ENCODE measurements at regions not wholly inside any gene's neighbourhood (a gene's known extent, or its start where the extent isn't known, plus 50 kb on each side); places are given as distances from the start of the nearest gene placed in this dataset.

GRCh38 chr3:111473550-111473949 is 68.4 kb upstream of the CD96 start:
- ChIA-PET POLR2A (no interaction called here), CTCF (no interaction called here)
- H3K9me3 ChIP-seq (ENCODE audit: control insufficient read depth, insufficient read depth, low read depth, low read length), result no peaks in the 10 kb centered on the region
- H3K4me3 ChIP-seq (ENCODE audit: low read depth, low read length), result no peak overlapping the region
- H3K36me3 ChIP-seq (ENCODE audit: control insufficient read depth in 2 of 2, insufficient read depth in 1 of 2, low read length in 2 of 2), result no peaks in the 10 kb centered on the region
- H3K4me1 ChIP-seq (ENCODE audit: control insufficient read depth, insufficient read depth, low read length), result no peaks in the 10 kb centered on the region
- TF ChIP-seq, protein P1, sequence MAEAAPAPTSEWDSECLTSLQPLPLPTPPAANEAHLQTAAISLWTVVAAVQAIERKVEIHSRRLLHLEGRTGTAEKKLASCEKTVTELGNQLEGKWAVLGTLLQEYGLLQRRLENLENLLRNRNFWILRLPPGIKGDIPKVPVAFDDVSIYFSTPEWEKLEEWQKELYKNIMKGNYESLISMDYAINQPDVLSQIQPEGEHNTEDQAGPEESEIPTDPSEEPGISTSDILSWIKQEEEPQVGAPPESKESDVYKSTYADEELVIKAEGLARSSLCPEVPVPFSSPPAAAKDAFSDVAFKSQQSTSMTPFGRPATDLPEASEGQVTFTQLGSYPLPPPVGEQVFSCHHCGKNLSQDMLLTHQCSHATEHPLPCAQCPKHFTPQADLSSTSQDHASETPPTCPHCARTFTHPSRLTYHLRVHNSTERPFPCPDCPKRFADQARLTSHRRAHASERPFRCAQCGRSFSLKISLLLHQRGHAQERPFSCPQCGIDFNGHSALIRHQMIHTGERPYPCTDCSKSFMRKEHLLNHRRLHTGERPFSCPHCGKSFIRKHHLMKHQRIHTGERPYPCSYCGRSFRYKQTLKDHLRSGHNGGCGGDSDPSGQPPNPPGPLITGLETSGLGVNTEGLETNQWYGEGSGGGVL (tag by site-specific recombination; IDR thresholded peaks at IDR 0.05), result no peak
- TF ChIP-seq REPIN1 (tag by site-specific recombination; IDR thresholded peaks at IDR 0.05; ENCODE audit: low read depth) (no peak), ZNF362 (tag by site-specific recombination; IDR thresholded peaks at IDR 0.05) (no peak), ZNF223 (tag by site-specific recombination; IDR thresholded peaks at IDR 0.05) (no peak), ZNF513 (tag by site-specific recombination; IDR thresholded peaks at IDR 0.05) (no peak), ZNF658 (tag by site-specific recombination; IDR thresholded peaks at IDR 0.05) (no peak), ZNF169 (tag by site-specific recombination; IDR thresholded peaks at IDR 0.05) (no peak), KLF1 (tag by site-specific recombination; IDR thresholded peaks at IDR 0.05) (no peak), ZNF366 (tag by site-specific recombination; conservative IDR thresholded peaks at IDR 0.05) (no peak), AEBP2 (tag by site-specific recombination; IDR thresholded peaks at IDR 0.05; ENCODE audit: borderline replicate concordance) (no peak), ZBTB48 (tag by site-specific recombination; IDR thresholded peaks at IDR 0.05) (no peak), ZNF677 (tag by site-specific recombination; IDR thresholded peaks at IDR 0.05) (no peak), ZNF561 (tag by site-specific recombination; IDR thresholded peaks at IDR 0.05; ENCODE audit: borderline replicate concordance) (no peak), ZEB2 (tag by site-specific recombination; IDR thresholded peaks at IDR 0.05) (no peak), SP3 (tag by site-specific recombination; IDR thresholded peaks at IDR 0.05) (no peak), ZNF19 (tag by site-specific recombination; IDR thresholded peaks at IDR 0.05; ENCODE audit: low read depth) (no peak), OVOL3 (tag by site-specific recombination; IDR thresholded peaks at IDR 0.05) (no peak)
- TF ChIP-seq, protein P2, sequence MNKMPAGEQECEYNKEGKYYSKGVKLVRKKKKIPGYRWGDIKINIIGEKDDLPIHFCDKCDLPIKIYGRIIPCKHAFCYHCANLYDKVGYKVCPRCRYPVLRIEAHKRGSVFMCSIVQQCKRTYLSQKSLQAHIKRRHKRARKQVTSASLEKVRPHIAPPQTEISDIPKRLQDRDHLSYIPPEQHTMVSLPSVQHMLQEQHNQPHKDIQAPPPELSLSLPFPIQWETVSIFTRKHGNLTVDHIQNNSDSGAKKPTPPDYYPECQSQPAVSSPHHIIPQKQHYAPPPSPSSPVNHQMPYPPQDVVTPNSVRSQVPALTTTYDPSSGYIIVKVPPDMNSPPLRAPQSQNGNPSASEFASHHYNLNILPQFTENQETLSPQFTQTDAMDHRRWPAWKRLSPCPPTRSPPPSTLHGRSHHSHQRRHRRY (tag by site-specific recombination; IDR thresholded peaks at IDR 0.05), result no peak
- TF ChIP-seq, protein P3, sequence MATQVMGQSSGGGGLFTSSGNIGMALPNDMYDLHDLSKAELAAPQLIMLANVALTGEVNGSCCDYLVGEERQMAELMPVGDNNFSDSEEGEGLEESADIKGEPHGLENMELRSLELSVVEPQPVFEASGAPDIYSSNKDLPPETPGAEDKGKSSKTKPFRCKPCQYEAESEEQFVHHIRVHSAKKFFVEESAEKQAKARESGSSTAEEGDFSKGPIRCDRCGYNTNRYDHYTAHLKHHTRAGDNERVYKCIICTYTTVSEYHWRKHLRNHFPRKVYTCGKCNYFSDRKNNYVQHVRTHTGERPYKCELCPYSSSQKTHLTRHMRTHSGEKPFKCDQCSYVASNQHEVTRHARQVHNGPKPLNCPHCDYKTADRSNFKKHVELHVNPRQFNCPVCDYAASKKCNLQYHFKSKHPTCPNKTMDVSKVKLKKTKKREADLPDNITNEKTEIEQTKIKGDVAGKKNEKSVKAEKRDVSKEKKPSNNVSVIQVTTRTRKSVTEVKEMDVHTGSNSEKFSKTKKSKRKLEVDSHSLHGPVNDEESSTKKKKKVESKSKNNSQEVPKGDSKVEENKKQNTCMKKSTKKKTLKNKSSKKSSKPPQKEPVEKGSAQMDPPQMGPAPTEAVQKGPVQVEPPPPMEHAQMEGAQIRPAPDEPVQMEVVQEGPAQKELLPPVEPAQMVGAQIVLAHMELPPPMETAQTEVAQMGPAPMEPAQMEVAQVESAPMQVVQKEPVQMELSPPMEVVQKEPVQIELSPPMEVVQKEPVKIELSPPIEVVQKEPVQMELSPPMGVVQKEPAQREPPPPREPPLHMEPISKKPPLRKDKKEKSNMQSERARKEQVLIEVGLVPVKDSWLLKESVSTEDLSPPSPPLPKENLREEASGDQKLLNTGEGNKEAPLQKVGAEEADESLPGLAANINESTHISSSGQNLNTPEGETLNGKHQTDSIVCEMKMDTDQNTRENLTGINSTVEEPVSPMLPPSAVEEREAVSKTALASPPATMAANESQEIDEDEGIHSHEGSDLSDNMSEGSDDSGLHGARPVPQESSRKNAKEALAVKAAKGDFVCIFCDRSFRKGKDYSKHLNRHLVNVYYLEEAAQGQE (tag by site-specific recombination; IDR thresholded peaks at IDR 0.05), result no peak
- no peak overlapping the region for H3K27ac ChIP-seq (ENCODE audit: extremely low read depth, low read depth, low read length)

Measured in HEK293 (cell line).